ENCODE measurements at regions not wholly inside any gene's neighbourhood (a gene's known extent, or its start where the extent isn't known, plus 50 kb on each side); places are given as distances from the start of the nearest gene placed in this dataset.
A peak's percentile ranks its signal among the peaks of the same experiment; 100 is the strongest.
"Not testable (repeated sequence)": the region's sequence is repeated elsewhere in the genome, so short reads cannot be mapped to it uniquely, and the experiment has no call there.

DNA sequence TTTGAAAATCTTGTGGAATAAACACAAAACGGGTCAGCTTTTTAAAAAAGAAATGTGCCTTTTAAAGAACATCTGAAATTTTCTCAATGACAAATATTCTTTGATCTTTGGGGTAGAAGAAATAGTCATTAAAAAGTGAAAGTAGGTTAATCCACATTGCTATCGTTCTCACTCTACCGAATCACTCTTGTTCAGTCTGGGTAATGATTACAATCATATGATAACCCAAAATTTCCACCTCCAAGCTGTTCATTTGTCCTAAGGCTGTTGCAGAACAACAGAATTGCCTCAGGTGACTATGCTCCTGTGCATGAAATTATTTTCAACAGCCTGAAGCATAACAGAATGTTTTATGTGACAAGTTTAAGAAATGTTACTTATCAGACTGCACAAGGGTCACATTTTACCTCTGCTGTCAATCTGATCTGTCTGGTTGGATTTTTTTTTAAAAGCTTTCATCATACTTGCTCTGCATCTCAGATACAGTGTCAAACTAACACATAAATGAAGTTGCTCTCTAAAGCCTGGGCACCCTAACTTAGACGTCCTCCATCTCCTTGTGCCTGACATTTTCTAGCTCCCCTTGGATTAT is 227.3 kb downstream of the LURAP1L start:
- DNase-seq = no peak

- no peak for DNase-seq
These were observed 227.9 kb downstream of the LURAP1L start for GRCh38 chr9:13002740-13003139.

GRCh38 chr9:13009871-13010270 is 235.1 kb downstream of the LURAP1L start:
- no peak for DNase-seq

DNA sequence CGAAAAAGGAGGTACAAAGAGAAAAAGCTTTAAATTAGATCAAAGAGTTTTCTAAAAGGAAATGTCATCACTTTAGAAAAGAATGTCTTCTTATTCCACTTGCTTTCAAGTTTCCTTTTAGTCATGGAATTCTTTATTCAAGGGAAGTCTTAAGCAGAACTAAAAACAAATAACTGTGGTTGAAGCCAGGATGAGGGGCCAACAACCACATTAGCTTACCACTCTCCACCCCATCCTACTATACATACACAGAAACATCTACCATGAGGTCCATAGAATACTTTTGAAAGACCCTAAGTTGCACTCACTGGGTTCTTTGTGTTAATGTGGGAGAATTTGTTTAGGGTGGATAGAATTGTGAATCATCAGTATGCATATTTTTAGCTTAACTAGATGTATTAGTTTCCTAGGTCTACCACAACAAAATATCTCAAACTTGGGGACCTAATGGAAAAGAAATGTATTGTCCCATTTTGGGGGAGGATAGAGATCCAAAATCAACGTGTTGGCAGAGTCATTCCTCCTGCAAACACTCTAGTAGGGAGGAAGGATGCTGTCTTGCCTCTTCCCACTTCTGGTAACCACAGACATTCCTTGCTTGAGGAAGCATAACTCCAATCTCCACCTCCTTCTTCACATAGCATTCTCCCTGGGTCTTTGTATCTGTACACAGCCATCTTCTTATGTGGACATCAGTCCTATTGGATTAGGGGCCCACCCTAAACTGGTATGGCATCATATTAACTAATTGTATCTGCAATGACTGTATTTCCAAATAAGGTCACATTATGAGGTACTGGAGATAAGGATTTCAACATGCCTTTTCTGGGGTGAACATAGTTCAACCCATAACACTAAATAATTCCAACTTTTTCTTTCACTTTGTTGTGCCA is 239.4 kb downstream of the LURAP1L start:
- no peak for DNase-seq

DNA sequence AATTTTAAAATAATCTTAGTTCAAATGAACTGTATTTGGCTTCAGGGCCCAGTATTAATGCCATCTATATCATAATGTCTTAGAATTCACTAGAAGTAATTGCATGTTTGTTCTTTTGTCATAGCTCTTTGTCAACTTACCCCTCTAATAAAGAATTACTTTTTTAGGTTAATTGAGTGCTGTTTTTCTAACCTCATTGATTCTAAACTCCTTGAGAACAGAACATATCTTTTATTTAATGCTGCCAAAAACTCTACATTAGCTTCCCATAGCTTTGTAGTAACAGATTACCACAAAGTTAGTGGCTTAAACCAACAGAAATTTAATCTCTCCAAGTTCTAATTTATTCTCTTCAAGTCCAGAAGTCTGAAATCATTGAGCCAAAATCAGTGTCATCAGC is 242.4 kb downstream of the LURAP1L start:
- no peak for DNase-seq

GRCh38 chr9:13020146-13021040 is 245.6 kb downstream of the LURAP1L start:
- peak; percentile 62 for DNase-seq

DNA sequence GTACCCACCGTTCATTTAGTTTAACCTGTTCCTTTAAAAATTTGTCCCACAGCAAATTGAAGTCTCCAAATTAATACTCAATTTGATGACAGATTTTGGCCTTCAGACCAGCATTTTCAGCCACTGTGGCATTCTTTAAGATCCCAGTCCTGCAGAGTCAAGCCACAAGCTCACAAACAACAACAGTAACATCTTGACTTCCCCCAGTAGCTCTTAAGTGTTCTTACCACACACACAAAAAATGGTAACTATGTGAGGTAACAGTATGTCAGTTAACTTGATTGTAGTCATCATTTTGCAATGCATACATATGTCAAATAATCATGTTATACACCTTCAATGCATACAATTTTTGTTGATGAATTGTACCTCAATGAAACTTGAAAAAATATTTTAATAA is 247.9 kb downstream of the LURAP1L start:
- no peak for DNase-seq

DNA sequence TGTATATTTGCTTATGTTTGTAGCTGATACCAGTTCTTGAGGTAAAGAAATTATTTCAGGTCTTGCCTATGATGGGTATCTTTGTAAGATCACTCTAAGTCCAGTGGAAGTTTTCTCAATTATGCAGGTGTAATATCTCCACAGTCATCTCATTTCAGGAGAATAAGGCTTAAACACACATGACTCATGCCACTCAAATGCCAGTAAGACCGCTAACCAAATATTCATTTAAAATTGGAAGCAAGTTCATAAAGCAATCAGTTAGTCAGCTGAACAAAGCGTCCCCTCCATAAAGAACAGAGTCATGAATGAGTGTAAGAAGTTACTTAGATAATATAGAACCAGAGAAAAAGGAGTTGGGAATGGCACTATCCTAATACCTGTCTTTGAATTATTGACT is 248.7 kb downstream of the LURAP1L start:
- DNase-seq = no peak

GRCh38 chr9:13026956-13027355 is 252.1 kb downstream of the LURAP1L start:
- no peak for DNase-seq

GRCh38 chr9:13027879-13028278 is 251.6 kb downstream of the MPDZ start:
- peak; percentile 86 for DNase-seq

DNA sequence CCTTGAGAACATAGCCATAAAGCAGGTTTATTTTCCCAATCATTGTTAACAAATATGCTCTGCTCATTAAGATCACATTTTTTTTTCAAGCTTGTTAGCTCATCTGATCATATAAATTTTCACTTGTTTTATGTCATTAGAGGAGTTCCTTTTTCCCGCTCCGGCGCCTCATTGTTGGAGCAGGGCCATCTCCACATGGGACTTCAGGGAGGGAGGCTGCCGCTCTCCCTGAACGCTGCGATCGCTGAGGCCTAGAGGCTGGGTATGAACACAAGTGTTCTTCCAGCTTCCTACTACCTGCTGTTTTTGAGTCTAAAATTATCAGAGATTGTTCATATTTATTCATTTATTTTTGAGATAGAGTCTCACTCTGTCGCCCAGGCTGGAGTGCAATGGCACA is 246.9 kb downstream of the MPDZ start:
- peak; percentile 27 for DNase-seq

DNA sequence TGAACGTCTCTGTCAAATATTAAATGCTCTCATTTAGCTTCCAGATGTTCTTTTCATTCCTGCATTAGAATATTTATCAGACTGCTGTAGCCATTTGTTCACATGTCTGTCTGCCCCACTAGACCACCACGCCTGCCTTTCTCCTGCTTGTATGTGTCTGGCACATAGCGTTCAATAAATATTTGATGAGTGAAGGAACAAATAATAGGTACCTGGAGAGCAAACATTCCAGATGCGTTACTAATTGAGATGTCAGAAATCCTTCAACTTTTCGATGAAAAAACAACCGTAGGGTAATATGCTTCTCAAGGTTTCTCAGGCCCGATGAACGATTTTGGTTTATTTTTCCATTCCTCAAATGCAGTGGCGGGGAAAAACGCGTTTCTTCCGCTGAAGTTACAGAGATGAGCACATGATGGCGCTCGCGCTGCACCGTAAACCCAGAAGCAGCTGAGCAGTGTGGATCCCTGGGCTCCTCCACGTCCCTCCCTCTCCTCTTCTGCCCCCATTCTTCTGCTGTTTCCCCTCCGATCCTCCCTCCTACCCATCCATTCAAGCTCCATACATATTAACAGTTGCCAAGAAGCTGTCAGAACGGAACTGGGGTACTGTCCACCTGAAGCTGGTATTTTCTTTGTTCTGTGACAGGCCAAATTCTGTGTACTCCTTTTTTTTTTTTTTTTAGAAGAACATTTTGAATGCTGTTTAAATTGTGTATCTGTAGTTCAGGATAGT is 245.4 kb downstream of the MPDZ start:
- peak; percentile 88 for DNase-seq

- no peak for DNase-seq
These were observed 244.8 kb downstream of the MPDZ start for GRCh38 chr9:13034694-13035002.

DNA sequence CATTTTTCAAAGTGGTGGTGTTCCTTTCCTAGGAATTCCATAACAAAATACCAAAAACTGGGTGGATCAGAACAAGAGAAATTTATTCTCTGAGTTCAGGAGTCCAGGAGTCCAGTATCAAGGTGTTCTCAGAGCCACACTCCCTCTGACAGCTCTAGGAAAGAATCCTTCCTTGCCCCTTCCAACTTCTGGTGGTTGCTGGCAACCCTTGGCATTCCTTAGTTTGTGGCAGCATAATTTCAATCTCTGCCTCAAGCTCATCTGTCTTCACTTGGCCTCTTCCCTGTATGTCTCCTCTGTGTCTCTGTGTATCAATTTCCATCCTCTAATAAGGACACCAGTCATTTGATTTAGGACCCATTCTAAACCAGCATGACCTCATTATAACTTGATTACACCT is 243.7 kb downstream of the MPDZ start:
- no peak for DNase-seq

- not testable (repeated sequence) for DNase-seq
These were observed 241.7 kb downstream of the MPDZ start for GRCh38 chr9:13037808-13038207.

GRCh38 chr9:13047827-13048587 is 231.5 kb downstream of the MPDZ start:
- DNase-seq = no peak

GRCh38 chr9:13049223-13049622 is 230.3 kb downstream of the MPDZ start:
- DNase-seq = no peak

DNA sequence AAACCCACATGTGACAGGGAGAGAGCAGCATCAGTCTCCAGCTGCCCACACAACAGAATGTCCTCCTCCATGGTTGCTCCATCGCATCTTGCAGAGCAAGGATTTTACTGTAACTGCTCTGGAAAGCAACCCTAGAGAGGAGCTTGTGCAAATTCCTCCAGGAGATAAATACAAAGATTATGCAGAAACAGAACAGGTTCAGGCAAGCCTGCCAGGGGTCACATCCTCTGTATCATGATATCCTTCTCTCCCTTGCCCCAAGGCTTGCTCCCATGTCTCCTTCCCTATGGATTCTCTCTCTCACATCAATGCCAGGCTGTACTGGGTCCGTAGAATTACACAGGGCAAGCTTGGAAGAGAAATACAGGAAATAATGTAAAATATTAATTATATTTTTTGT is 226.0 kb downstream of the MPDZ start:
- DNase-seq = no peak

DNA sequence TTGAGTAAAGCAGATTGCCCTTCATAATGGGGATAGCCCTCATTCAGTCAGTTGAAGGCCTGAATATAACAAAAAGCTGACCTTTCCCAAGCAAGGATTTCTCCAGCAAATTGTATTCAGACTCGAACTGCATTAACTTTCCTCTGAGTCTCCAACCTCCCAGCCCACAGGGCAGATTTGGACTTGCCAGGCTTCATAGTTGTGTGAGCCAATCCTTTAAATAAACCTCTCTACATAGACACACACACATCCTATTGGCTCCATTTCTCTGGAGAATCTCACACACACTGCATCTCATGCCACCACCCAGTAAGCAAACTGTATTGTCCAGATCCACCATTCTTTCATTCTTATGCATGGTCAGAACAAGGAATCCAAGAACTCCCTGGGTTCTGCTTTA is 225.1 kb downstream of the MPDZ start:
- DNase-seq = no peak
